Fibroblast of villous mesenchyme (primary cell): ENCODE measurements at regions not wholly inside any gene's neighbourhood (a gene's known extent, or its start where the extent isn't known, plus 50 kb on each side); places are given as distances from the start of the nearest gene placed in this dataset.

Experiments
- DNase-seq: peaks from one replicate; pipeline ENCODE4 v3.0.0-alpha.2; 2010; ENCODE audit warnings: low read depth
- H3K4me3 ChIP-seq: 2 replicates; pipeline ENCODE4 v1.5.1; 2011; ENCODE audit warnings: low read depth, mild to moderate bottlenecking, low read length
- CTCF ChIP-seq: IDR thresholded peaks from 2 replicates; pipeline ENCODE4 v1.5.1; 2012; ENCODE audit warnings: low read depth, mild to moderate bottlenecking, low read length; ENCODE audit not compliant: insufficient read depth

- no peak for DNase-seq
- TF ChIP-seq CTCF, result no peak
- H3K4me3 ChIP-seq, result no peak overlapping the region
These were observed 350.7 kb upstream of the PROK2 start for GRCh38 chr3:72135636-72136035.

DNA sequence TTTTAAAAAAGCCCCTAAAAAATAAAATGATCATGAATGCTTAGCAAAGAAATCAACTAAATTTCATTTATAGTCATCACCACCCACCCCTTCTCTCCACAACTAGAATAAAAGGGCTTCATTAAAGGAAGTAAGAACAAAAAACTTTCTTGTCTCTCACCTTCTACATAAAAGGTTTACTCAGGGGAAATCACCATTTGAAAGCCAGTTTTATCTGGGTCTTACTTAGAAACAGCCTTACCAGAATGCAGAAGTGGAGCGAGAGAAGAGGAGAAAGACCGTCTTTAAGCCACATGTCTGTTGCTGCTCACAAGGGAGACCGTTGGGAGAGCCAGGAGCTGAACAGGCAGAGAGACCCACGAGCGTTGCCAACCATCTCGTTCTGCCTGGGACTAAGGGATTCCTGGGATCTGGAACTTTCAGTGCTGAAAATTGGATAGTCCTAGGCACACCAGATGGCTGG lies 350.1 kb upstream of the PROK2 start:
- TF ChIP-seq CTCF, result no peak
- H3K4me3 ChIP-seq, result no peak overlapping the region
- DNase-seq, result no peak

GRCh38 chr3:72133329-72134011 lies 348.5 kb upstream of the PROK2 start:
- TF ChIP-seq CTCF, result no peak
- DNase-seq, result no peak
- H3K4me3 ChIP-seq, result no peak overlapping the region

- H3K4me3 ChIP-seq, result no peak overlapping the region
- no peak for TF ChIP-seq CTCF
These were observed 347.0 kb upstream of the PROK2 start for GRCh38 chr3:72131899-72132298.

GRCh38 chr3:72130565-72130964 lies 345.6 kb upstream of the PROK2 start:
- no peak overlapping the region for H3K4me3 ChIP-seq
- DNase-seq, result no peak
- no peak for TF ChIP-seq CTCF

More at GRCh38 chr3:72131899-72132298, 347.0 kb upstream of the PROK2 start:
- peak; percentile 54 for DNase-seq

- peak; percentile 17 for DNase-seq
- H3K4me3 ChIP-seq, result no peak overlapping the region
- no peak for TF ChIP-seq CTCF
These were observed 344.6 kb upstream of the PROK2 start for GRCh38 chr3:72129501-72130094.
